ENCODE measurements at regions not wholly inside any gene's neighbourhood (a gene's known extent, or its start where the extent isn't known, plus 50 kb on each side); places are given as distances from the start of the nearest gene placed in this dataset.

DNA sequence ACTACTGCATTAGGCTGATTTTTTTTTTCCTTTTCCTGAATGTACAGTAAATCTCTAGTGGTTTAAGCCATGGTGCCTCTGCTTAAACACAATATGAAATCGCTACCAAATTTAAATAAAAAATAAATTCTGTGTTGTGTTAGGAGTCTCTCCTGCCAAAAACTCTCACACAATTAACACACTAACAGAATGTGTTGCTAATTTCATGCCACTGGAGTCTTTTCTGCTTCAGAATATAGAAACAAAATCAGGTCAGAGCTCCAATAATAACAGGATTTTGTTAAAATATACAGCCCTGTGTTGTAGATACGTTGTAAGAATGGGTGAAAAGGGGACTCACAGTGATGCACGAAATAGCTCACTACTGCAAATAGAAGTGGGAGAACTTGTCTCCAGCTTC is 398.8 kb downstream of the ZSWIM6 start:
- H3K27ac Mint-ChIP-seq: no peak overlapping the region
- no peak overlapping the region for H3K4me3 Mint-ChIP-seq
- H3K9me3 Mint-ChIP-seq (ENCODE audit: low read depth): no peaks in the 10 kb centered on the region
- H3K36me3 Mint-ChIP-seq: no peaks in the 10 kb centered on the region
- no peaks in the 10 kb centered on the region for H3K4me1 Mint-ChIP-seq (ENCODE audit: low read depth)
- peaks cover 10% of the 10 kb centered on the region for H3K27me3 Mint-ChIP-seq

DNA sequence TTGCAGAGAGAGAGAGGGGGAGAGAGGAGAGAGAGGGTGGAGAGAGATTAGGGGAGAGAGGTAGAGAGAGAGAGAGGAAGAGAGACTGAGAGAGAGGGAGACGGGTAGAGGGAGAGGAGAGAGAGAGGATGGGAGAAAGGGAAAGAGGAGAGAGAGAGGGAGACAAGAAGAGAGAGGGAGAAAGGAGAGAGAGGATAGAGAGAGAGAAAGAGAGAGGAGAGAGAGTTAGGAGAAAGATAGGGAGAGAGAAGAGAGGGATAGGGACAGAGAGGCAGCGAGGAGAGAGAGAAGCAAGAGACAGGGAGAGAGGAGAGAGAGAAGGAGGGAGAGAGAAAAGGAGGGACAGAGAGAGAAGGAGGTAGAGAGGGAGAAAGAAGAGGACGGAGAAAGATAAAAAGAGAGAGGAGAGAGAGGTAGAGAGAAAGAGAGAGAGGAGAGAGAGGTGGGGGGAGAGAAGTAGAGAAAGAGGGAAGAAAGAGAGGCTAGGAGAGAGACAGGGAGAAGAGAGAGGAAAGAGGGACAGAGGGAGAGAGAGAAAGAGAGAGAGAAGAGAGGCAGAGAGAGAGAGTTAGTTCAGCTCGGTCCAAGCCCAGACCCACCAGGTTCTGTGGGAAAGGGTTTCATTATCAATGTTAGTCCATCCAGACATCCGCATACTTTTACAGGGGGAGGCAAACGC is 399.3 kb downstream of the ZSWIM6 start:
- Mint-ChIP-seq H3K4me3 (no peak overlapping the region), H3K27ac (no peak overlapping the region), H3K36me3 (no peaks in the 10 kb centered on the region), H3K9me3 (ENCODE audit: low read depth) (no peaks in the 10 kb centered on the region), H3K27me3 (peaks cover 8% of the 10 kb centered on the region), H3K4me1 (ENCODE audit: low read depth) (no peaks in the 10 kb centered on the region)

DNA sequence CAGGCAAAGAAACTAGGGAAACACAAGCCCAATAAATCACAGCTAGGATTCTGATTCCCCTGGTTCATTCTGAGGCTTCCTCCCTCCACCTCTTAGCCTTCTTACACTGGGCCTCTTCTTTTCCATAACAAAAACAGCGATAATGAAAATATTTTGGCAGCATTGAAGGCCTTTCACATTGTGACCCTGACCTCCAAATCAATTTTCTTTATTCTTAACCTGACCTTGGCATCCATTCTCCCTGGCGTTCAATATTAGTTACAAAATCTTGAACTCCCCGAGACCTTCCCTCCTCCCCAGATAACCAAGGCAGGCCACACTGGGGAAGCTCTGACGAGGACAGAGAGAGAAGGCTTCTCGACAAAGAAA is 399.9 kb downstream of the ZSWIM6 start:
- Mint-ChIP-seq H3K36me3 (no peaks in the 10 kb centered on the region), H3K4me3 (no peak overlapping the region), H3K27ac (no peak overlapping the region), H3K27me3 (peaks cover 8% of the 10 kb centered on the region), H3K4me1 (ENCODE audit: low read depth) (no peaks in the 10 kb centered on the region), H3K9me3 (ENCODE audit: low read depth) (no peaks in the 10 kb centered on the region)

DNA sequence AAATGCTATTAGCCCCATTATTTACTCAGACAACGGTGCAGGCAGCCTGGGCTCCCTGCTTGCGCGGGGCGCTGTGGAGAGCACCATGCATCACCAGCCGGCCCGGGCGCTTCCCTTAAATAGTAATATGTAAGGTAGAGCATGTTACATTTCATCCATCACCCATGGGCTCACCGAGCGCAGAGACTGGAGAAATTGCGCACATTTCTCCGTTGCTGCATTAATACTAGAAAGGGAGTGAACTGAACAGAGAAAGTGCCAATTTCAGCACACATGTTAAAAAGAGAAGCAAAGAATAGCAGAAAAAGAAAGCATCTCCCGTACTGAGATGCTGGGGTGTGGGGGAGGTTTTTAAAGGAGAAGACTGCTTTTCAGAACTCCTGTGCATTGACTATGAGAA is 400.3 kb downstream of the ZSWIM6 start:
- H3K4me1 Mint-ChIP-seq (ENCODE audit: low read depth): no peaks in the 10 kb centered on the region
- peaks cover 7% of the 10 kb centered on the region for H3K27me3 Mint-ChIP-seq
- no peak overlapping the region for H3K27ac Mint-ChIP-seq
- H3K9me3 Mint-ChIP-seq (ENCODE audit: low read depth): no peaks in the 10 kb centered on the region
- H3K36me3 Mint-ChIP-seq: no peaks in the 10 kb centered on the region
- H3K4me3 Mint-ChIP-seq: no peak overlapping the region

DNA sequence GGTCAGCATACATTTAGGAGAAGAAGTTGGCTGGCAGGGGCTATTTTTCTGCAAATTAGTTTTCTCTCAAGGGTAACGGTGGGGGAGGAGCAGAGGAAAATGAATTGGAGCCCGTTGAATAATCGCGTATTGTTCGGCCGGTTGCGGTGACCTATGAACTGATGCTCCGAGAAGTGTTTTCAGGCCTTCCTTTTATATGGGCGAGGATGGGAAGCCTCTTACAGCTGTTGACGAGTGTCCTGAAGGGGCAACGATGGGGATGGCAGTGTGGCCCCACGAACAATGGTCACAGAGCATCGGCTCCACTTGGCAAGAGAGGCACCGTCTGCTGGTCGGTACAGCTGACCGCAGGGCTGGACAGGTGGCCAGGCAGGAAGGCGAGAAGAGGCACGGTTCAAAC is 400.7 kb downstream of the ZSWIM6 start:
- Mint-ChIP-seq H3K4me1 (ENCODE audit: low read depth) (no peaks in the 10 kb centered on the region), H3K27ac (no peak overlapping the region), H3K4me3 (no peak overlapping the region), H3K9me3 (ENCODE audit: low read depth) (no peaks in the 10 kb centered on the region), H3K36me3 (no peaks in the 10 kb centered on the region), H3K27me3 (peaks cover 7% of the 10 kb centered on the region)

DNA sequence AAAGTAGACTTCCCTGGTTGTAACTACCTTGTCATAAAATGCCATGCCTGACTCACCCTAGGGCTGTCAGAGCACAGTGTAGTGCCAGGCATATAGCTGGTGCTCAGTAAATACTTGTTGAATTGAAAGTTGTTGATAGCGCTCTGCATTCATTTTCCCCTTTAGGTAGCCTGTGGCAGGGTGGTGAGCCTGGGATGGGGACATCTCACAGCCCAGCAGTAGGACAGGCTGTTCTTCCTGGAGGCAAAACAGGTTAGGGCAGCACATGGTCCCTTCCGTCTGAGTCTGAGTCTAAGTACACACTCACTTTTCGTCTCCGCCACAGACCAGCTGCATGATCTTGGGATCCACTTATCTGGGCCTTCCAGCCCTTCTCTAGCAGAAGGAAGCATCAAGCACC is 401.9 kb downstream of the ZSWIM6 start:
- no peaks in the 10 kb centered on the region for H3K9me3 Mint-ChIP-seq (ENCODE audit: low read depth)
- H3K27me3 Mint-ChIP-seq: peaks cover 4% of the 10 kb centered on the region
- no peaks in the 10 kb centered on the region for H3K36me3 Mint-ChIP-seq
- H3K27ac Mint-ChIP-seq: no peak overlapping the region
- no peak overlapping the region for H3K4me3 Mint-ChIP-seq
- no peaks in the 10 kb centered on the region for H3K4me1 Mint-ChIP-seq (ENCODE audit: low read depth)

DNA sequence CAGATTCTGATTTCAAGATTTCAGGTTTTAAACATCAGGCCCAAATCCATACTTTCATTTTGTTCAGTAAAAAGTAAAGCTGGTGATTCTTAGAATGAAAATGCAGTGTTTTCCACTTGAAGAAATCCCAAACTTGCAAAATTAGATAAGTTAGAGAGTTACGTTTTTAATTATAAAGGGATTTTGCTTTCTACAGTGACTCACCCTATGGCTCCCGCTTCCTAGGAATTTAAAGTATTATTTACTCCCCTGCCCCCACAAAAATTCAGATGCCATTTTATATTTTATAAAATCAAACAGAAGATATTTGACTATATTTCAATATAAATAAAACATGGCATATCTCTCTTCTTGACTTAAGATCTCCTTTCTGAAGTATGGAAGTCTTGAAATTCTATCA is 402.9 kb downstream of the ZSWIM6 start:
- H3K4me1 Mint-ChIP-seq (ENCODE audit: low read depth): no peaks in the 10 kb centered on the region

DNA sequence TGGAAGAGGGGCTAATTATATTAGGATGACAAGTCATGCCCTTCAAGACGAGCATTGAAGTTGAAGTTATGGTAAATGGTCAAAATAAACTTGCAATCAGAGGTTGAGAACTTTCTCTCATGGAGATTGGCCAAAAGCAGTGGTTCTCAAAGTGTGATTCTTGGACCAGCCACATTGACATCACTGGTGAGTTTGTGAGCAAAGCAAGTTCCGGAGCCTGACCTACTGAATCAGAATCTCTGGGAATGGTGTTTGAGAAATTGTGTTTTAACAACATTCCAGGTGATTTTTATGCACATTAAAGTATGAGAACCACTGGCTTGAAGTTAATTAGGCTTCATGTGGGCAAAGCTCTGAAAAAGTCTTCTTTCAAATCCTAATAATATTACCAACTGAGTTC is 403.5 kb downstream of the ZSWIM6 start:
- H3K27me3 Mint-ChIP-seq: peaks cover 4% of the 10 kb centered on the region
- no peaks in the 10 kb centered on the region for H3K36me3 Mint-ChIP-seq
- no peaks in the 10 kb centered on the region for H3K9me3 Mint-ChIP-seq (ENCODE audit: low read depth)
- H3K4me3 Mint-ChIP-seq: no peak overlapping the region
- H3K4me1 Mint-ChIP-seq (ENCODE audit: low read depth): no peaks in the 10 kb centered on the region
- no peak overlapping the region for H3K27ac Mint-ChIP-seq

More for the DNA sequence above, 402.9 kb downstream of the ZSWIM6 start:
- Mint-ChIP-seq H3K36me3 (no peaks in the 10 kb centered on the region), H3K27me3 (peaks cover 4% of the 10 kb centered on the region), H3K27ac (no peak overlapping the region), H3K9me3 (ENCODE audit: low read depth) (no peaks in the 10 kb centered on the region), H3K4me3 (no peak overlapping the region)

DNA sequence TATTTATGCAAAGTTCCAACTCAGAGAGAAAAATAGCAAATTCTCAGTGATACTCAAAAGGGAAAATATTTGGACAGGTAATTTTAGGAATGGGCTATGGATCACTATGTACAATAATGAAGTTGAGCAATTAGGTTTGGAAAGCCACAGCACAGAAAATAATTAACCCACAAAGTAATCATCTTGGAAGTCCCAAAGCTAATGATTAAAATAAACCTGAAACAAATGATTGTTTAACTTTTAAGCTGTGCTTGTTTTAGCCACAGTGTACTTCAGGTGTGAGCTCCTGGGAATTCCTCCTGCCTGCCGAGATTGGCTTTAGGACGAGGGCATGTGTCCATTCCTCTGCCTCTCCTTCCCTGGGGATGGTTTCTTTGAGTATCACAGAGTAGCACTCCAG is 403.9 kb downstream of the ZSWIM6 start:
- Mint-ChIP-seq H3K4me1 (ENCODE audit: low read depth) (no peaks in the 10 kb centered on the region), H3K27me3 (peaks cover 4% of the 10 kb centered on the region), H3K9me3 (ENCODE audit: low read depth) (no peaks in the 10 kb centered on the region), H3K27ac (no peak overlapping the region), H3K36me3 (no peaks in the 10 kb centered on the region), H3K4me3 (no peak overlapping the region)

DNA sequence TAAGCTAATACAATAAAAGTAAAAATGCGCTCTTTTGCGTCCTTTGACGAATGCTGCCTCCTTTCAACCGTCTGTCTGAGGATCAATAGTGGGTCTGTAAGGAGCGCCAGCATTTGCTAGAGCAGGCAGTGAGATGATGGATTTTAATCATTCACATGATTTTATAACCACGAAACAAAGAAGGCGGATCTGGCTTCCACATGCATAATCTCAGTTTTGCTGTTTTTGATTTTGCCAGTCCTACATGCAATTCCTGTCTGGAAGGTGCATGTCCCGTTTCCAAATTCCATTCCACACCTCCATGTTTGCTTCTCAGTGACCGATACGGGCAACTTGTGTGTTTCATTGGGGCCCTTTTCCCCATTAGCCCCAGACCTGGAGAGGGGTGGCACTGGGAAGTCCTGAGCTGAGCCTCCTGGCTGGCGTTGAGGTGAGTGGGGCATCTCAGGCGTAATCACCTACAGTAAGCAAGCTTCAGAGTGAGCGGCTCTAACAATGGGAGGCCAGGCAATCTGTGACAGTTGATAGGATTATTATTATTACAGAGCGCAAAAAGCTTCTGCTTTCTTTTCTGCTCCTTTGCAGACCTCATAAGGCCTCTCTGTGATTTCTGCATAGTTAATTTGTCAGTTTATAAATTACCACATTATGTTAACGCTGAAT is 405.4 kb downstream of the ZSWIM6 start:
- Mint-ChIP-seq H3K4me1 (ENCODE audit: low read depth) (no peaks in the 10 kb centered on the region), H3K4me3 (no peak overlapping the region), H3K27ac (no peak overlapping the region), H3K36me3 (no peaks in the 10 kb centered on the region), H3K9me3 (ENCODE audit: low read depth) (no peaks in the 10 kb centered on the region), H3K27me3 (peaks cover 3% of the 10 kb centered on the region)

DNA sequence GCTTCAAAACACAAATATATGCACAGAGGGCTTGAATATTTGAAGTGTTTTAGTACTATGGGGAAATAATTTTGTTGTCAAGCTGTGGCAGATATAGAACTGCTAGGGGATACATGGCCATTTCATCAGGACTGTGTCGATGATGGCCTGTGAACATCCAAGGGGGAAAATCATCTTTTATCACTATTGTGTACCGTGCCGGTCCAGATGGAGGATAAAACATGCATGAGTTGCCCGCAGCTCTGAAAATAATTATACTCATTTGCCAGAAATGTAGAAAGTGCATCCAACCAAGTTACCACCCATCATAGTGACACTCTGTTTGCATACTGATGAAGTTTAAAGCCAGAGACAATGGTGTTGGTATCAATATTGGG is 405.9 kb downstream of the ZSWIM6 start:
- Mint-ChIP-seq H3K4me1 (ENCODE audit: low read depth) (no peaks in the 10 kb centered on the region), H3K9me3 (ENCODE audit: low read depth) (no peaks in the 10 kb centered on the region), H3K36me3 (no peaks in the 10 kb centered on the region), H3K27me3 (peaks cover 2% of the 10 kb centered on the region), H3K27ac (no peak overlapping the region), H3K4me3 (no peak overlapping the region)

DNA sequence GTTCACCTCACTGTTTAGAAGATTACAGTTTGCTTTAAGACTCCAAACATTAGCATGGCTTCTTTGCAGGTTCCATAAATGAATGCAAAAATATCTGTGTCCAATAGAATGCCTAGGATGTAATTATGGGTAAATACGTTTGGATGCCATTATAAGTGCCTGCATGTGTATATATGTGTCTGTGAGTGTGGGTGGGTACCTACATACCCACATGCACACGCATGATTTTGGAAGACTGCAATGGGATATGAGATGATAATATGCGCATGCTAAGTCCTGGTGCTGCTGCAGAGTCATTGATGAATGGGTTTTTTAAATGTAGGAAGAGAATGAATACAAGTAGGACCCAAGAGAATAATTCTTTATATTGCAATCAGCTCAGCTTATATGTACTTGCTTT is 406.4 kb downstream of the ZSWIM6 start:
- no peaks in the 10 kb centered on the region for H3K36me3 Mint-ChIP-seq
- no peaks in the 10 kb centered on the region for H3K9me3 Mint-ChIP-seq (ENCODE audit: low read depth)
- no peak overlapping the region for H3K27ac Mint-ChIP-seq
- H3K4me3 Mint-ChIP-seq: no peak overlapping the region
- H3K27me3 Mint-ChIP-seq: peaks cover 2% of the 10 kb centered on the region
- no peaks in the 10 kb centered on the region for H3K4me1 Mint-ChIP-seq (ENCODE audit: low read depth)

DNA sequence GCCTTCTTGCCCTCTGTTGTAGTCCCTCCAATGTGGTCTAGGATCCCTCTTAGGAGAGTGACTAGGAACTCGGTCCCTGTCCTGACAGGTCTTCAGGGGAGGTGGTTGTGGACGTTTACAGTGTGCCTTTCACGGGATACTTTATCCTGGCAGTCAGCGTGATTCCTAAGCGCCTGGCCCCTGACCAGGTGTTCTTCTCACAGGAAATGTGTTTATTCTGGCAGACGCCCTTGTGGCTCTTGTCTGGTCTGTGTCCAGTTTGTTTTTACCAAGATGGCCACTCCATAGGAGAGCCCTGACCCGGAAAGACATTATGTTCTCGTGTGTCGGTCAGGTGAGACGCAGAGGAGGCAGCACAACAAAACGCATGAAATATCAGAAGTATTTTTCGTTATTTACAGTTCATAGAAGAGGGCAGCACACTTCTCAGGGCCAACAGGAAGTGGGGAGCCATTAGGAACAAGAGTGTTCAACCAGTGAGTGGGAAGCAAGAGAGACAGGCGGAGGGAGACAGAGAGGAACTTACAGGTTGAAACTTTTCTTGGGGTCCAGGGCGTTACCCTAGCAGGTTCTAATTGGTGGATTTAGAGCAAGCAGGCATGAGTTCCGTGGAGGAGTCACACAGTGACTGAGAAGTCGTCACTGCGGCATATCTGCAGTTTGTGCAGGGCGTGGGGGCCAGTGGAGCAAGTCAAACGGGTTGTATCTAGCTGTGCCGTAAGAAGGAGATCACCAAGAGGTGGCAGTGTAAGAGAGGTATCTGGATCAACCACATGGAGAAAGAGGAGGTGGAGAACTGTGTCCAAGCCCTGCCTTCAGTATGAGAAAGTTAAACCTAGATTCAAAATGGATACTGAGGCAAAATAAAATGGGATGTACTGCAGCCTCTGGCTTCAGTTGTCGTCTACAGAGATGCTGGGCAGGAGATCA is 412.9 kb downstream of the ZSWIM6 start:
- Mint-ChIP-seq H3K27ac (no peak overlapping the region), H3K4me1 (ENCODE audit: low read depth) (no peaks in the 10 kb centered on the region), H3K4me3 (no peak overlapping the region), H3K36me3 (no peaks in the 10 kb centered on the region), H3K9me3 (ENCODE audit: low read depth) (no peaks in the 10 kb centered on the region), H3K27me3 (peaks cover 2% of the 10 kb centered on the region)

DNA sequence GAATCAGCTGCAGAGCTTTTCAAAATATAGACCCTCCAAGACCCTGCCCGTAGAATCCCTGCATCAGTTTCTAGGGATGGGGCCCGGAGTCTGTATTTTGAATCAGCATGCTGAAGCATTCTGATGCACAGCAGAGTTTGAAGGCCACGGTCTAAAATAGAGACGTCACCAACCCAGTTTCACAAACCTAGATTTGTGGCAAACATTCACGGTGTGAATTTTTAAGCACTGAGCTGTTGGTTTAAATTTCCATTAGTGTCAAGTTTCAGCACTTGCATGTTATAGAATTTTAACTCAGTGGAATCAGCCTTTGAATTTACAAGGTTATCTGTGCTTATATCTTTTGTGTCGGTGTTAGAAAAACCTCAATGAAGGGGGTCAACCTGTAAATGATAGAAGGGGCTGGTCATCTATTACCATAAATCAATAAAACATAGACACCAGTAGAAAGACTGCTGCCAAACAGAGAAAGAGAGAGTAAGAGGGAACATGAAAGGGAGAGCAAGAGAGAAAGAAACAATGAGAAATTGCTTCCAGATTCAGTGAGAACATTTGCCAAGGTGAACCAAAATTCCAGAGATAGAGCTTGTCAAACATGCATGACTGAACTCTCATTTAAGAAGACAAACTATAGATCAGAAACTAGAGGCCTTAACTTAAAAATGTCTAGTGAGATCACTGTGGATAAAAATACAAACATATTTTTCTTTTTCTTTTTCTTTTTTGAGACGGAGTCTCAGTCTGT is 414.9 kb downstream of the ZSWIM6 start:
- no peak overlapping the region for H3K27ac Mint-ChIP-seq
- H3K36me3 Mint-ChIP-seq: no peaks in the 10 kb centered on the region
- H3K9me3 Mint-ChIP-seq (ENCODE audit: low read depth): no peaks in the 10 kb centered on the region
- peaks cover 2% of the 10 kb centered on the region for H3K27me3 Mint-ChIP-seq
- H3K4me1 Mint-ChIP-seq (ENCODE audit: low read depth): no peaks in the 10 kb centered on the region
- H3K4me3 Mint-ChIP-seq: no peak overlapping the region

DNA sequence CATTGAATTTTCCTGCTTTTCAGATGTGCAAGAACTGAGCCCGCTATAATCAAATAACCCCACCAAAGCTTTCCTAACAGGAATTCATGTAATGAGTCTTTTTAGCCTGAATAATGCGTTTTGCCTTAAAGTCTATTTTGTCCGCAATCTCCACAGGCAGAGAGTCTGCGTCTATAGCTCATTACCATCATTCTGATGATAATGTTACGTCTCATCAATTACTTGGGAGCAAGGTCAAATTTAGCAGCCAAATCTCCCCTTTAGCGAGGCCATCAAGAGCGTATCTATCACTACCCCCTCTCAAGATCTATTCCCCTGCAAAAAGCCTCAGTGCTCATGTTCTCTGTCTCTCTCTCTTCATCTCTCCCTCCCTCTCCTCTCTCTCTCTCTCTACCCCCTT is 416.1 kb downstream of the ZSWIM6 start:
- Mint-ChIP-seq H3K27ac (no peak overlapping the region), H3K4me1 (ENCODE audit: low read depth) (no peaks in the 10 kb centered on the region), H3K27me3 (peaks cover 2% of the 10 kb centered on the region), H3K36me3 (no peaks in the 10 kb centered on the region), H3K9me3 (ENCODE audit: low read depth) (no peaks in the 10 kb centered on the region), H3K4me3 (no peak overlapping the region)
